H1 (cell line): ENCODE measurements at regions not wholly inside any gene's neighbourhood (a gene's known extent, or its start where the extent isn't known, plus 50 kb on each side); places are given as distances from the start of the nearest gene placed in this dataset.

Experiments used
- CTCF ChIA-PET: fragments of 300-600 bp; sonication (Branson Sonifier 250); formaldehyde crosslinking; loops from one replicate; lab custom pipeline; 2021; ENCODE audit not compliant: partially characterized antibody; lab: Charles Lee
- POLR2A ChIA-PET: fragments of 300-600 bp; sonication (Branson Sonifier 250); formaldehyde crosslinking; loops from one replicate; lab custom pipeline; 2021; ENCODE audit warnings: inconsistent platforms; ENCODE audit not compliant: partially characterized antibody; lab: Charles Lee
- DNase-seq, 2 experiments: peaks; one replicate each; pipeline versions ENCODE4 v3.0.0 to v3.0.0-alpha.2; 2010 to 2022; ENCODE audit warnings: low spot score in 2 of 2, low read depth in 1 of 2, mixed read lengths in 1 of 2
- FAIRE-seq: peaks from 2 replicates; lab custom pipeline; 2011; peaks lifted over from hg19 to GRCh38; lab: Jason Lieb, UNC
- H2AFZ ChIP-seq: 2 replicates; pipeline ENCODE4 v1.8.1; 2012; ENCODE audit warnings: low read length, inconsistent platforms
- H2AK5ac ChIP-seq: 2 replicates; pipeline ENCODE4 v1.6.1; 2013; ENCODE audit warnings: low read depth, low read length
- H2BK120ac ChIP-seq: replicated peaks from 2 replicates; pipeline ENCODE3; 2013; ENCODE audit warnings: low read depth, low read length, inconsistent platforms
- H2BK12ac ChIP-seq: 2 replicates; pipeline ENCODE4 v1.6.1; 2013; ENCODE audit warnings: low read depth, low read length
- H2BK15ac ChIP-seq: 2 replicates; pipeline ENCODE4 v1.6.1; 2013; ENCODE audit warnings: low read length
- H2BK20ac ChIP-seq: 2 replicates; pipeline ENCODE4 v1.6.1; 2013; ENCODE audit warnings: low read length
- H2BK5ac ChIP-seq: 2 replicates; pipeline ENCODE4 v1.6.1; 2013; ENCODE audit warnings: low read depth, low read length
- H3K14ac ChIP-seq: 2 replicates; pipeline ENCODE4 v1.6.1; 2013; ENCODE audit warnings: inconsistent platforms; ENCODE audit not compliant: insufficient read length
- H3K18ac ChIP-seq: 2 replicates; pipeline ENCODE4 v1.6.1; 2013; ENCODE audit warnings: low read length; ENCODE audit errors: extremely low read depth
- H3K23ac ChIP-seq: 2 replicates; pipeline ENCODE4 v1.6.1; 2013; ENCODE audit warnings: inconsistent platforms; ENCODE audit not compliant: insufficient read length
- H3K23me2 ChIP-seq: 2 replicates; pipeline ENCODE4 v1.6.1; 2013; ENCODE audit warnings: low read depth, low read length
- H3K27ac ChIP-seq: 2 replicates; pipeline ENCODE4 v1.6.1; 2011; ENCODE audit warnings: low read depth, low read length, inconsistent platforms
- H3K27me3 ChIP-seq, 4 experiments: replicated peaks in 1 of 4; 1 replicate in 1 of 4; 2 replicates in 3 of 4; pipeline versions ENCODE4 v1.6.1 to v1.8.1; 2011 to 2013; ENCODE audit warnings: low read length in 3 of 4, mild to moderate bottlenecking in 3 of 4, inconsistent platforms in 2 of 4, mixed read lengths in 2 of 4, moderate library complexity in 1 of 4; ENCODE audit not compliant: control insufficient read depth in 3 of 4, insufficient read depth in 3 of 4; ENCODE audit errors: extremely low read depth in 1 of 4
- H3K36me3 ChIP-seq, 4 experiments: 2 replicates each; pipeline versions ENCODE4 v1.6.1 to v1.8.1; 2011 to 2013; ENCODE audit warnings: mild to moderate bottlenecking in 4 of 4, low read length in 3 of 4, moderate library complexity in 2 of 4, control low read depth in 1 of 4, inconsistent platforms in 1 of 4; ENCODE audit not compliant: insufficient read depth in 4 of 4, control insufficient read depth in 2 of 4
- H3K4ac ChIP-seq: replicated peaks from 2 replicates; pipeline ENCODE3; 2013; ENCODE audit warnings: low read length, low read depth, mixed read lengths, inconsistent platforms; ENCODE audit not compliant: insufficient read length
- H3K4me1 ChIP-seq, 4 experiments: replicated peaks in 1 of 4; 1 replicate in 1 of 4; 2 replicates in 3 of 4; pipeline versions ENCODE4 v1.6.1 to v1.8.1; 2011 to 2013; ENCODE audit warnings: low read length in 3 of 4, inconsistent platforms in 2 of 4, mixed read lengths in 1 of 4; ENCODE audit not compliant: insufficient read depth in 4 of 4, control insufficient read depth in 3 of 4
- H3K4me2 ChIP-seq, 2 experiments: 2 replicates each; pipeline versions ENCODE4 v1.6.1 to v1.8.1; 2011 to 2013; ENCODE audit warnings: low read depth in 2 of 2, low read length in 2 of 2, control low read depth in 1 of 2, inconsistent platforms in 1 of 2, mild to moderate bottlenecking in 1 of 2; ENCODE audit not compliant: insufficient read depth in 1 of 2
- H3K4me3 ChIP-seq, 4 experiments: fragments of 200-600, 300-600 bp in 1 of 4; sonication (generic), shearing (Covaris generic), sonication (Bioruptor Twin) in 1 of 4; 2 replicates each; pipeline versions ENCODE4 v1.5.1 to v1.8.1; 2011 to 2016; ENCODE audit warnings: low read length in 4 of 4, low read depth in 3 of 4, control low read depth in 2 of 4, inconsistent platforms in 2 of 4, mild to moderate bottlenecking in 2 of 4, mixed read lengths in 1 of 4, moderate library complexity in 1 of 4; ENCODE audit not compliant: insufficient read depth in 2 of 4; ENCODE audit errors: extremely low read depth in 1 of 4
- H3K56ac ChIP-seq: replicated peaks from 2 replicates; pipeline ENCODE3; 2013; ENCODE audit warnings: low read depth, mild to moderate bottlenecking, mixed read lengths, low read length, inconsistent platforms; ENCODE audit not compliant: insufficient read length
- H3K79me1 ChIP-seq: 2 replicates; pipeline ENCODE4 v1.6.1; 2013; ENCODE audit warnings: low read depth, low read length, control low read depth
- H3K79me2 ChIP-seq, 2 experiments: 2 replicates each; pipeline versions ENCODE4 v1.6.1 to v1.8.1; 2012 to 2013; ENCODE audit warnings: low read length in 2 of 2, mild to moderate bottlenecking in 2 of 2, inconsistent platforms in 1 of 2; ENCODE audit not compliant: insufficient read depth in 2 of 2, control insufficient read depth in 1 of 2
- H3K9ac ChIP-seq, 4 experiments: replicated peaks in 1 of 4; 1 replicate in 1 of 4; 2 replicates in 3 of 4; pipeline versions ENCODE4 v1.6.1 to v1.8.1; 2011 to 2013; ENCODE audit warnings: low read depth in 3 of 4, low read length in 3 of 4, control low read depth in 2 of 4, mild to moderate bottlenecking in 2 of 4, moderate library complexity in 2 of 4, inconsistent platforms in 1 of 4; ENCODE audit errors: extremely low read depth in 1 of 4
- H3K9me3 ChIP-seq, 2 experiments: 2 replicates each; pipeline versions ENCODE4 v1.6.1 to v1.8.1; 2012 to 2013; ENCODE audit warnings: mild to moderate bottlenecking in 2 of 2, moderate library complexity in 2 of 2, control low read depth in 1 of 2, inconsistent platforms in 1 of 2, low read depth in 1 of 2, low read length in 1 of 2, mixed read lengths in 1 of 2; ENCODE audit not compliant: insufficient read depth in 2 of 2
- H4K20me1 ChIP-seq, 2 experiments: replicated peaks in 1 of 2; 2 replicates each; pipeline versions ENCODE3 to v1.8.1; 2011 to 2013; ENCODE audit warnings: inconsistent platforms in 2 of 2, low read length in 2 of 2, mild to moderate bottlenecking in 1 of 2; ENCODE audit not compliant: insufficient read depth in 2 of 2, control insufficient read depth in 1 of 2
- H4K5ac ChIP-seq: 2 replicates; pipeline ENCODE4 v1.6.1; 2013; ENCODE audit warnings: low read length, low read depth, mixed read lengths, inconsistent platforms; ENCODE audit not compliant: insufficient read length
- H4K8ac ChIP-seq: 2 replicates; pipeline ENCODE4 v1.8.0; 2013; ENCODE audit warnings: mild to moderate bottlenecking, moderate library complexity, low read length, inconsistent platforms; ENCODE audit not compliant: insufficient read depth; ENCODE audit errors: extremely low read depth
- H4K91ac ChIP-seq: replicated peaks from 2 replicates; pipeline ENCODE3; 2013; ENCODE audit warnings: low read length, mixed read lengths, inconsistent platforms; ENCODE audit not compliant: insufficient read length
- SAP30 ChIP-seq: fragments of 300-600 bp; sonication (generic); IDR thresholded peaks from 2 replicates; pipeline ENCODE4 v1.7.1; 2012; ENCODE audit warnings: low read length, moderate library complexity, mild to moderate bottlenecking, inconsistent platforms; ENCODE audit not compliant: insufficient read depth, insufficient replicate concordance
- TAF1 ChIP-seq: IDR thresholded peaks from 2 replicates; pipeline ENCODE4 v1.6.1; 2011; ENCODE audit warnings: mild to moderate bottlenecking, low read depth, low read length
- WGBS, 2 experiments: shearing (Covaris generic) in 1 of 2; methylation state at CpG; one replicate each; pipeline versions ENCODE4 v1.1.6 to v1.1.7; 2013 to 2015; ENCODE audit warnings: low lambda C conversion rate in 2 of 2, mixed read lengths in 2 of 2, inconsistent platforms in 1 of 2, low coverage in 1 of 2, missing lambda C conversion rate in 1 of 2; ENCODE audit not compliant: insufficient replicate concordance in 2 of 2, insufficient coverage in 1 of 2, insufficient read length in 1 of 2; ENCODE audit errors: extremely low coverage in 1 of 2, missing lambda C conversion rate in 1 of 2; 5-methylcytosine and 5-hydroxymethylcytosine counted together

- no peak overlapping the region for H3K18ac ChIP-seq
- no peak overlapping the region for H2AFZ ChIP-seq
- H4K20me1 ChIP-seq = no peaks in the 10 kb centered on the region
- FAIRE-seq (no peak), DNase-seq (no peak)
- no peaks in the 10 kb centered on the region for H3K79me2 ChIP-seq
- no peak overlapping the region for H3K4me3 ChIP-seq
- POLR2A ChIA-PET = no interaction called here
- H3K36me3 ChIP-seq = no peaks in the 10 kb centered on the region
- no peak overlapping the region for H3K4ac ChIP-seq
- H4K5ac ChIP-seq = no peak overlapping the region
- no peak for TF ChIP-seq SAP30
- TF ChIP-seq TAF1 = no peak
- 92% methylated on average over 3 of the region's 3 CpGs; no CpG with 5 or more reads in 1 of the 2 experiments for WGBS, 2 experiments
- no peak overlapping the region for H2BK5ac ChIP-seq
- no peak overlapping the region for H2AK5ac ChIP-seq
- H3K4me2 ChIP-seq = no peak overlapping the region
- CTCF ChIA-PET = no interaction called here
- H2BK12ac ChIP-seq = no peak overlapping the region
- no peaks in the 10 kb centered on the region for H3K9me3 ChIP-seq
- H3K79me1 ChIP-seq = no peaks in the 10 kb centered on the region
- H3K56ac ChIP-seq = no peak overlapping the region
- no peak overlapping the region for H2BK120ac ChIP-seq
- H3K9ac ChIP-seq = no peak overlapping the region
- H4K91ac ChIP-seq = no peak overlapping the region
- H3K23me2 ChIP-seq = no peaks in the 10 kb centered on the region
- no peak overlapping the region for H3K27ac ChIP-seq
- no peaks in the 10 kb centered on the region for H3K4me1 ChIP-seq
- no peak overlapping the region for H3K14ac ChIP-seq
- no peaks in the 10 kb centered on the region for H3K27me3 ChIP-seq
- no peak overlapping the region for H4K8ac ChIP-seq
- no peak overlapping the region for H3K23ac ChIP-seq
- H2BK15ac ChIP-seq = no peak overlapping the region
- no peak overlapping the region for H2BK20ac ChIP-seq
These were observed 162.0 kb downstream of the ETAA1 start for GRCh38 chr2:67559156-67559555.
